Keratinocyte (primary cell): ENCODE measurements at regions not wholly inside any gene's neighbourhood (a gene's known extent, or its start where the extent isn't known, plus 50 kb on each side); places are given as distances from the start of the nearest gene placed in this dataset.

Source experiments
- EZH2 ChIP-seq: IDR thresholded peaks from one replicate; pipeline ENCODE4 v1.6.1; 2012; ENCODE audit warnings: inconsistent platforms, mild to moderate bottlenecking, low read length, moderate library complexity
- TF ChIP-seq, protein P1 (sequence below), 3 experiments: IDR thresholded peaks in 1 of 3; conservative IDR thresholded peaks in 1 of 3; optimal IDR thresholded peaks in 1 of 3; 2 replicates in 2 of 3; 3 replicates in 1 of 3; pipeline versions ENCODE3 to v1.5.1; 2011; ENCODE audit warnings: low read length in 3 of 3, mild to moderate bottlenecking in 3 of 3, moderate library complexity in 2 of 3, control low read depth in 1 of 3, inconsistent platforms in 1 of 3; ENCODE audit not compliant: insufficient read depth in 2 of 3; ENCODE audit errors: extremely low read depth in 1 of 3

DNA sequence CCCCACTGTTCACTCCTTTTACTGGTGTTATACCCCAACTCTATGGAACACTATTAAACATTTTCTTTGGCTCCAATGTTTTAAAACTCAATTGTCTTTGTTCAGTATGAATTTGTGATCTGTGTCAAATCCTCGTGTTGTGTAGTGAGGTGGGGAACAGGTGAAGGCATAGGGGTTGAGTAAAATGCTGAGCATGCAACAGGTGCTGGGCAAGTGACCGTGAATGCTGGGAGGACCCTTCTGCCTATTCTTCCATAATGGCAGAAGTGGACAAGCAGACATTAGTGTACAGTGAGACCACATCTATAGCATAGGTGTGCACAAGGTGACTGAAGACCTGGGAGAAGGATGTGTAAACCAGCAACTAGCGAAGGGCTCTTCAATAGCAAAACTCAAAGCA is 1188.0 kb downstream of the UQCRFS1 start:
- TF ChIP-seq, protein P1, sequence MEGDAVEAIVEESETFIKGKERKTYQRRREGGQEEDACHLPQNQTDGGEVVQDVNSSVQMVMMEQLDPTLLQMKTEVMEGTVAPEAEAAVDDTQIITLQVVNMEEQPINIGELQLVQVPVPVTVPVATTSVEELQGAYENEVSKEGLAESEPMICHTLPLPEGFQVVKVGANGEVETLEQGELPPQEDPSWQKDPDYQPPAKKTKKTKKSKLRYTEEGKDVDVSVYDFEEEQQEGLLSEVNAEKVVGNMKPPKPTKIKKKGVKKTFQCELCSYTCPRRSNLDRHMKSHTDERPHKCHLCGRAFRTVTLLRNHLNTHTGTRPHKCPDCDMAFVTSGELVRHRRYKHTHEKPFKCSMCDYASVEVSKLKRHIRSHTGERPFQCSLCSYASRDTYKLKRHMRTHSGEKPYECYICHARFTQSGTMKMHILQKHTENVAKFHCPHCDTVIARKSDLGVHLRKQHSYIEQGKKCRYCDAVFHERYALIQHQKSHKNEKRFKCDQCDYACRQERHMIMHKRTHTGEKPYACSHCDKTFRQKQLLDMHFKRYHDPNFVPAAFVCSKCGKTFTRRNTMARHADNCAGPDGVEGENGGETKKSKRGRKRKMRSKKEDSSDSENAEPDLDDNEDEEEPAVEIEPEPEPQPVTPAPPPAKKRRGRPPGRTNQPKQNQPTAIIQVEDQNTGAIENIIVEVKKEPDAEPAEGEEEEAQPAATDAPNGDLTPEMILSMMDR (optimal IDR thresholded peaks at IDR 0.05 in 1 of 3, IDR thresholded peaks at IDR 0.05 in 1 of 3, conservative IDR thresholded peaks at IDR 0.05 in 1 of 3; ENCODE audit: extremely low read depth in 1 of 3, insufficient read depth in 2 of 3, low read length in 3 of 3) = no peak
- TF ChIP-seq EZH2 = no peak
